ENCODE measurements at regions not wholly inside any gene's neighbourhood (a gene's known extent, or its start where the extent isn't known, plus 50 kb on each side); places are given as distances from the start of the nearest gene placed in this dataset.

DNA sequence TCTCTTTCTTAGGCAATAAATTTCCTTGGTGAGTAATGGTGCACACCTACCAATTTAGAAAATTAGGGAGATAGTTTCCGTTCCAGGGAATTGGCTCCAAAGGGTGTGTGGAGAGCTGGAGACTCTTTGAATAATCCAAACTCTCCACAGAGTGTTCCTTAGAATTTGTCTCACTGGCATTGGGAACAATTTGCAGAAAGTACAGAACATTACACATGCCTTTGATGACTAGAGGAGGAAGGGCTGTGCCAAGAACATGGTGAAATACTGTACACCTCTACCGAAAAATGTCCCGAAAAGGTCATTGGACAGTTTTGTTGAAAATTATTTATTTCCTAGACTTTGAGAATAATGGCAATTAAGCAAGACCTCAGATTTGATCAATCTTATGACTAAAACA lies 214.2 kb upstream of the MPDZ start:
- TF ChIP-seq, protein P1, sequence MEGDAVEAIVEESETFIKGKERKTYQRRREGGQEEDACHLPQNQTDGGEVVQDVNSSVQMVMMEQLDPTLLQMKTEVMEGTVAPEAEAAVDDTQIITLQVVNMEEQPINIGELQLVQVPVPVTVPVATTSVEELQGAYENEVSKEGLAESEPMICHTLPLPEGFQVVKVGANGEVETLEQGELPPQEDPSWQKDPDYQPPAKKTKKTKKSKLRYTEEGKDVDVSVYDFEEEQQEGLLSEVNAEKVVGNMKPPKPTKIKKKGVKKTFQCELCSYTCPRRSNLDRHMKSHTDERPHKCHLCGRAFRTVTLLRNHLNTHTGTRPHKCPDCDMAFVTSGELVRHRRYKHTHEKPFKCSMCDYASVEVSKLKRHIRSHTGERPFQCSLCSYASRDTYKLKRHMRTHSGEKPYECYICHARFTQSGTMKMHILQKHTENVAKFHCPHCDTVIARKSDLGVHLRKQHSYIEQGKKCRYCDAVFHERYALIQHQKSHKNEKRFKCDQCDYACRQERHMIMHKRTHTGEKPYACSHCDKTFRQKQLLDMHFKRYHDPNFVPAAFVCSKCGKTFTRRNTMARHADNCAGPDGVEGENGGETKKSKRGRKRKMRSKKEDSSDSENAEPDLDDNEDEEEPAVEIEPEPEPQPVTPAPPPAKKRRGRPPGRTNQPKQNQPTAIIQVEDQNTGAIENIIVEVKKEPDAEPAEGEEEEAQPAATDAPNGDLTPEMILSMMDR (IDR thresholded peaks at IDR 0.05), result no peak
- no peak for TF ChIP-seq POLR2A (IDR thresholded peaks at IDR 0.05)

All from thyroid gland (tissue), 4 donors.